AG09309 (cell line): ENCODE measurements at regions not wholly inside any gene's neighbourhood (a gene's known extent, or its start where the extent isn't known, plus 50 kb on each side); places are given as distances from the start of the nearest gene placed in this dataset.

ENCODE experiments used
- DNase-seq: peaks from one replicate; pipeline ENCODE4 v3.0.0-alpha.2; 2010; ENCODE audit warnings: low read depth
- H3K4me3 ChIP-seq: 2 replicates; pipeline ENCODE4 v1.5.1; 2011; ENCODE audit warnings: mild to moderate bottlenecking, low read depth, low read length, moderate library complexity; ENCODE audit not compliant: control insufficient read depth
- TF ChIP-seq, protein P1 (sequence below): IDR thresholded peaks from 2 replicates; pipeline ENCODE4 v1.5.1; 2011; ENCODE audit warnings: mild to moderate bottlenecking, low read depth, low read length, inconsistent platforms; ENCODE audit not compliant: insufficient read depth, control insufficient read depth; ENCODE audit errors: missing control alignments

DNA sequence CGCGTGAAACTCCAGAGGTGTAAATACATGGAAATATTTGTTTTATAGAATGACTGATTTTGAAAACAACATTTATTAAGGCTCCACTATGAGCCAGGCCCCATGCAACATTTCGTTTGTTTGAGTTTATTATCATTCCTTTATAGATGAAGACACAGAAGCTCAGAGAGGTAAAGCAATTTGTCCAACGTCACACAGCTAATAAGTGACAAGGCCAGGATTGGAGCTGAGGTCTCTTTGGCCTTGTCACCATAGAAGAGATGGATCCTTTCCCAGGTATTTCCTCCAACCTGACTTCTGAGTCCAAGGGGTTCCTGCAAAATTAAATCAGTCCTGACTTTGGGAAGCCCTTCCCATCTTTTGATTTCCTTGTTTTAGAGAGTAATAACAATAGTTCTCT, 98.0 kb downstream of the SYF2 start:
- TF ChIP-seq, protein P1, sequence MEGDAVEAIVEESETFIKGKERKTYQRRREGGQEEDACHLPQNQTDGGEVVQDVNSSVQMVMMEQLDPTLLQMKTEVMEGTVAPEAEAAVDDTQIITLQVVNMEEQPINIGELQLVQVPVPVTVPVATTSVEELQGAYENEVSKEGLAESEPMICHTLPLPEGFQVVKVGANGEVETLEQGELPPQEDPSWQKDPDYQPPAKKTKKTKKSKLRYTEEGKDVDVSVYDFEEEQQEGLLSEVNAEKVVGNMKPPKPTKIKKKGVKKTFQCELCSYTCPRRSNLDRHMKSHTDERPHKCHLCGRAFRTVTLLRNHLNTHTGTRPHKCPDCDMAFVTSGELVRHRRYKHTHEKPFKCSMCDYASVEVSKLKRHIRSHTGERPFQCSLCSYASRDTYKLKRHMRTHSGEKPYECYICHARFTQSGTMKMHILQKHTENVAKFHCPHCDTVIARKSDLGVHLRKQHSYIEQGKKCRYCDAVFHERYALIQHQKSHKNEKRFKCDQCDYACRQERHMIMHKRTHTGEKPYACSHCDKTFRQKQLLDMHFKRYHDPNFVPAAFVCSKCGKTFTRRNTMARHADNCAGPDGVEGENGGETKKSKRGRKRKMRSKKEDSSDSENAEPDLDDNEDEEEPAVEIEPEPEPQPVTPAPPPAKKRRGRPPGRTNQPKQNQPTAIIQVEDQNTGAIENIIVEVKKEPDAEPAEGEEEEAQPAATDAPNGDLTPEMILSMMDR, result no peak
- H3K4me3 ChIP-seq, result no peak overlapping the region

DNA sequence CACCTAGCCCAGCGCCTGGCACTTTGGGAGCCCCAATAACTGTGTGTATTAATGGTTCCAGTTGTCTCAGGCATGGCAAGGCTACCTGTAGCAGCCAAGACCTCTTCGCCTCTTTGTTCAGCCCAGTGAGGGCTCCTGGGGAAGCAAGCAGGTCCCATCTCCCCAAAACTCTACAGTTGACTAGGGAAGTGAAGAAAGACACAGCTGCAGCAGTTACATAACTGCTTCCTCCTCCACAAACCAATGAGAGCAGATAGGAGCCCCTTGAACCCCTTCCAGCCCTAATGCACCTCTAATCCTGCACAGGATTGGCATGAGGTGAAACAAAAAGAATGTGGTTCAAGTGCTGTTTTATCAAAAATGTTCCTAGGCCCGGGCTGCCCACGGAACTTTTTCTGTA, 100.5 kb downstream of the SYF2 start:
- TF ChIP-seq, protein P1, result no peak

More for the DNA sequence above, 98.0 kb downstream of the SYF2 start:
- no peak for DNase-seq

DNA sequence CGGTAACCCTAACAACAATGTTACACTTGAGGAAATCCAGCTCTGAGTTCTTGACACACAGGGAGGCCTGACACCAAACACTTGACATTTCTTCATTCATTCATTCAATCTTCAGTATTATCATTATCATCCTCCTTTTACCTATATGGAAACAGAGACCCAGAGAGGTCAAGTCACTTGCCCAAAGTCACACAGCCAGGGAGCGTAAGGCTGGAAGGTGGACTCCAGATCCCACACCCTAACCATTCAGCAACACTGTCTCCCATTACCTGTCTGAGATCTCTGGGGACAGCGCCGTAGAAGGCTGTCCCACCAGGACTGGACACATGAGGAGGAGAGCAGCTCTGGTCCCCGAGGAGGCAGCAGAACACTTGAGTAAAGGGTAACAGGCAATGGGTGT, 101.4 kb downstream of the SYF2 start:
- no peak overlapping the region for H3K4me3 ChIP-seq
- DNase-seq, result no peak
- TF ChIP-seq, protein P1, result no peak

More for the DNA sequence above, 100.5 kb downstream of the SYF2 start:
- DNase-seq, result no peak
- H3K4me3 ChIP-seq, result no peak overlapping the region

DNA sequence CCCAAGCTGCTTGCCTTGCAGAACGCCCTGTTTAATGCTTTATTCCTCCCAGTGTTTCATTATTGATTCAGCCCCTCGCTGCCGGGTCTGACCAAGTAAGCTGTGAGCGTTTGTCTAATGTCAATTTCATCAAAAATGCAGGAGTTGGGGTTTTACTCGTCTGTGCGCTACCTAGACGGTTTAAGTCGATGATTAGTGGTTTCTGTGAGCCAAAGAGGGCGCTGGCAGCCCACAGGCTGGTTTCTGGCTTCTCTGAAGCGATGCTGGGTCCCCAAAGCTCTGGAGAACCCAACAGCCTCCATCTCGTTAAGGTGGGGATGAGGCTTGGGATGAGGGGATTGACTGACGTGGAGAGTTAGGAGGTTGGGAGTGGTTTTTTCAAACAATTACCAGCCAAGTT, 102.9 kb downstream of the SYF2 start:
- H3K4me3 ChIP-seq, result no peak overlapping the region
- TF ChIP-seq, protein P1, result no peak
- DNase-seq, result no peak

DNA sequence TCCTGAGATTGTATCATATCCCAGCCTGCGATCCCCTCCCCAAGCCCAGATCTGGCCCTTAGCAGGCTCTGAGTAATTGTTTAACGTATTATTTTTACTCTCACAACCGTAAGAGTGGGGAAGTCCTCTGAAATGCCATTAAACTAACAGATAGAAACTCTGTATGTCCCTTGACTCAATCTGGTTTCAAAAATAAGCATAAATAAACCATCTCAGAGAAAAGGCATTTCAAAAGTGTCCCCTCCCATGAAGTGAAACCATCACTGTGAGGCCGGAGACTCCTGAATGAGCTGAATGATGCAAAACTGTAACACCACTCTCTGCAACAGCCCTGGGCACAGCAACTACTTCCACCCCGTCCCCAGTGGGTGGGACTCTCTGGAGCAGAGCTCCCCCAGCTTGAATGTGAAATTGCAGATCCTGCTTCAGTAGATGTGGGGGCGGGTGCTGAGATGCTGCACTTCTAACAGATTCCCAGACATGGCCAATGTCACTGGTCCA, 104.1 kb downstream of the SYF2 start:
- no peak for DNase-seq
- TF ChIP-seq, protein P1, result no peak
- no peak overlapping the region for H3K4me3 ChIP-seq

DNA sequence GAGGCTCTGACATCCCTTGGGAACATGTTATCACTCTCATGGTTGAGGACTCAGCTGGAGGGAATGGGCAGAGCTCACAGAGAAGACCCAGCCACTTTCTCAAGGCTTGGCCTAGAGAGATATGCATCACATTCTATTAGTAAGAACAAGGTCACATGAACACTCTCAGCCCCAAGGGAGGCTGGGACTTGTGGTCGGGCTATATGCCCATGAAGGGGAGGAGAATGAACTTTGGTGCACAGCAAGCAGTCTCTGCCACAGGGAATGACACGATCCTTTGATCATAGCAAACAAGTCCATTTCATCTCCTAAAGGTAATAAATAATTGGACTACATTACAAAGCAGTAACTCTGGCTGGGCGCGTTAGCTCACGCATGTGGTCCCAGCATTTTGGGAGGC, 105.7 kb downstream of the SYF2 start:
- TF ChIP-seq, protein P1, result no peak
- H3K4me3 ChIP-seq, result no peak overlapping the region
- DNase-seq, result no peak

DNA sequence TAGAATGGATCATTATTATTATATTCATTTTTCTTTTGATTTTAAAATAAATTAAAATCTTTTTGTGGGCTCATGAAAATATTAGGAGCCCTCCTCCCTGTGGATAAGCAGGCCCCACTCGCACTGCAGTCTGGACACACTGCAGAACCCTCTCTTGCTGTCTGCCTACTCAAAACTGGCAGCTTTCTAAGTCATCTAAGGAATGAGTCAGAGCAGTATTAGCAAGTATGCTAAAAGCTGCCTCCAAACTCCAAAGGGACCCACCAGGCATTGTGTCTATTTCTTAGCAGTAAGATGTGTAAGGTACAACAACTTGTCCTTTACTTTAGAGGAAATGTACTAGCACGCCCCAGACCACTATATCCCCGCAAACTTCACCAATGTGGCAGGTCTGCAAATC, 108.8 kb downstream of the SYF2 start:
- TF ChIP-seq, protein P1, result no peak
- DNase-seq, result no peak
- H3K4me3 ChIP-seq, result no peak overlapping the region
